Stomach (tissue), 8 donors: ENCODE measurements at regions not wholly inside any gene's neighbourhood (a gene's known extent, or its start where the extent isn't known, plus 50 kb on each side); places are given as distances from the start of the nearest gene placed in this dataset.
"Not testable (repeated sequence)": the region's sequence is repeated elsewhere in the genome, so short reads cannot be mapped to it uniquely, and the experiment has no call there.

Experiments
- DNase-seq, 2 donors: peaks; one replicate each; pipeline versions ENCODE4 v3.0.0 to v3.0.0-alpha.2; 2013 to 2019
- H3K27ac ChIP-seq, 5 donors: fragments of 200-600 bp in 4 of 5; sonication (generic) in 4 of 5; one replicate each; pipeline ENCODE4 v1.5.1; 2013 to 2019; ENCODE audit warnings: mild to moderate bottlenecking in 1 of 5, moderate library complexity in 1 of 5
- H3K27me3 ChIP-seq, 3 donors: fragments of 200-600 bp; sonication (generic); one replicate each; pipeline ENCODE4 v1.5.1; 2017 to 2019; ENCODE audit warnings: mixed run types in 1 of 3
- H3K36me3 ChIP-seq, 4 donors: fragments of 200-600 bp; sonication (generic); 1 replicate in 3 of 4; 2 replicates in 1 of 4; pipeline ENCODE4 v1.5.1; 2016 to 2019
- H3K4me1 ChIP-seq, 4 donors: fragments of 200-600 bp; sonication (generic); one replicate each; pipeline ENCODE4 v1.5.1; 2016 to 2019
- H3K4me3 ChIP-seq, 4 donors: fragments of 200-600 bp; sonication (generic) in 3 of 4; one replicate each; pipeline ENCODE4 v1.5.1; 2016 to 2019; ENCODE audit warnings: mild to moderate bottlenecking in 1 of 4
- H3K9me3 ChIP-seq, 4 donors: fragments of 200-600 bp; sonication (generic); one replicate each; pipeline ENCODE4 v1.5.1; 2016 to 2019
- CTCF ChIP-seq, 7 experiments: fragments of 450-650 bp in 4 of 7; fragments of 200-600 bp in 3 of 7; sonication (generic) in 3 of 7; IDR thresholded peaks; one replicate each; pipeline ENCODE4 v1.5.1; 2016 to 2019; ENCODE audit warnings: antibody characterized with exemption in 7 of 7, control low read depth in 2 of 7, mild to moderate bottlenecking in 1 of 7
- EP300 ChIP-seq: sonication (generic); formaldehyde crosslinking; IDR thresholded peaks from one replicate; pipeline ENCODE4 v1.6.1; 2017; ENCODE audit warnings: antibody characterized with exemption
- POLR2A ChIP-seq, 4 donors: fragments of 450-650 bp; IDR thresholded peaks; one replicate each; pipeline ENCODE4 v1.6.1; 2016; ENCODE audit warnings: antibody characterized with exemption in 4 of 4, control low read depth in 2 of 4, mild to moderate bottlenecking in 1 of 4, moderate library complexity in 1 of 4
- POLR2AphosphoS5 ChIP-seq, 3 donors: sonication (generic); formaldehyde crosslinking; IDR thresholded peaks; one replicate each; pipeline ENCODE4 v1.6.1; 2016; ENCODE audit warnings: antibody characterized with exemption in 3 of 3
- WGBS, 5 donors: extraction: QIAGEN DNeasy Blood & Tissue Kit in 3 of 5; methylation state at CpG; one replicate each; pipeline versions ENCODE4 v1.1.5 to v1.1.7; 2013 to 2018; 5-methylcytosine and 5-hydroxymethylcytosine counted together
- intact Hi-C: fragments of 100-400 bp; cut with DNase I; formaldehyde crosslinking; loops from one replicate; pipeline ENCODE4 v1.15.1; 2023; ENCODE audit warnings: low total_unique reads
- donor health status: healthy with polysubstance abuse.
- donor health status: Bipolar disorder and iron deficiency.
- donor health status: healthy.

GRCh38 chr10:63692220-63692896, 171.2 kb downstream of the REEP3 start:
- H3K9me3 ChIP-seq = no peaks in the 10 kb centered on the region
- intact Hi-C loops = no loop called here
- peak in 1 of 2 donors; percentile 66 for DNase-seq
- TF ChIP-seq EP300 (no peak), CTCF (IDR thresholded peaks at IDR 0.05) (peak in 1 of 7 experiments; percentile 7)
- 60 to 67% (median 66%) methylated on average over 2 of the region's 2 CpGs for WGBS, 5 donors
- peaks cover 0 to 8% (median 4%) of the 10 kb centered on the region in 4 donors for H3K4me1 ChIP-seq
- H3K4me3 ChIP-seq = no peak overlapping the region
- H3K27ac ChIP-seq = peak overlapping the region in 3 of 5 donors; percentile 21 to 52 (median 24)
- no peaks in the 10 kb centered on the region for H3K27me3 ChIP-seq
- no peaks in the 10 kb centered on the region for H3K36me3 ChIP-seq

GRCh38 chr10:63693021-63693420, 171.8 kb downstream of the REEP3 start:
- H3K9me3 ChIP-seq, H3K4me3 ChIP-seq, H3K36me3 ChIP-seq, H3K27me3 ChIP-seq, DNase-seq, intact Hi-C loops: not testable (repeated sequence)
- peaks cover 0 to 11% (median 5%) of the 10 kb centered on the region in 4 donors for H3K4me1 ChIP-seq
- WGBS, 5 donors = 35 to 63% (median 58%) methylated on average over 1 of the region's 1 CpG
- peak overlapping the region in 2 of 5 donors; percentile 24 to 52 for H3K27ac ChIP-seq

- H3K36me3 ChIP-seq = no peaks in the 10 kb centered on the region
- H3K4me1 ChIP-seq = peaks cover 7 to 42% (median 32%) of the 10 kb centered on the region in 4 donors
- no peak for DNase-seq
- intact Hi-C loops = no loop called here
- WGBS, 5 donors = 85 to 98% (median 92%) methylated on average over 3 of the region's 3 CpGs
- H3K27me3 ChIP-seq = no peaks in the 10 kb centered on the region
- H3K4me3 ChIP-seq = no peak overlapping the region
- H3K9me3 ChIP-seq = no peaks in the 10 kb centered on the region
- H3K27ac ChIP-seq = no peak overlapping the region
- TF ChIP-seq POLR2A (IDR thresholded peaks at IDR 0.05) (no peak), POLR2AphosphoS5 (IDR thresholded peaks at IDR 0.05) (no peak), CTCF (IDR thresholded peaks at IDR 0.05) (no peak), EP300 (no peak)
Measured at GRCh38 chr10:63696205-63696604, 175.0 kb downstream of the REEP3 start.

GRCh38 chr10:63697956-63698786, 177.0 kb downstream of the REEP3 start:
- Histone ChIP-seq H3K4me1 (peaks cover 10 to 52% (median 39%) of the 10 kb centered on the region in 4 donors), H3K27me3 (no peaks in the 10 kb centered on the region), H3K27ac (peak overlapping the region in 3 of 5 donors; percentile 75 to 83 (median 82)), H3K4me3 (no peak overlapping the region), H3K36me3 (no peaks in the 10 kb centered on the region), H3K9me3 (no peaks in the 10 kb centered on the region)
- WGBS, 5 donors = 70 to 79% (median 75%) methylated on average over 7 of the region's 7 CpGs
- no peak for DNase-seq
- intact Hi-C loops = no loop called here
- TF ChIP-seq POLR2AphosphoS5 (IDR thresholded peaks at IDR 0.05) (no peak), POLR2A (IDR thresholded peaks at IDR 0.05) (no peak), CTCF (IDR thresholded peaks at IDR 0.05) (no peak), EP300 (no peak)
